Breast epithelium (tissue), 4 donors: ENCODE measurements at regions not wholly inside any gene's neighbourhood (a gene's known extent, or its start where the extent isn't known, plus 50 kb on each side); places are given as distances from the start of the nearest gene placed in this dataset.

ENCODE experiments used
- DNase-seq, 2 donors: peaks; one replicate each; pipeline ENCODE4 v3.0.0-alpha.2; 2019; ENCODE audit warnings: low spot score in 2 of 2
- H3K27ac ChIP-seq, 2 donors: fragments of 200-600 bp; sonication (generic) in 1 of 2; one replicate each; pipeline ENCODE4 v1.5.1; 2016 to 2019; ENCODE audit warnings: mild to moderate bottlenecking in 1 of 2
- H3K27me3 ChIP-seq, 2 donors: fragments of 200-600 bp; sonication (generic) in 1 of 2; one replicate each; pipeline versions ENCODE4 v1.5.1 to v1.6.0; 2017 to 2019; ENCODE audit warnings: control low read depth in 1 of 2, mild to moderate bottlenecking in 1 of 2
- H3K36me3 ChIP-seq: fragments of 200-600 bp; one replicate; pipeline ENCODE4 v1.5.1; 2019
- H3K4me1 ChIP-seq, 2 donors: fragments of 200-600 bp; sonication (generic); one replicate each; pipeline ENCODE4 v1.5.1; 2016 to 2019; ENCODE audit warnings: control low read depth in 1 of 2
- H3K4me3 ChIP-seq, 3 donors: fragments of 200-600 bp; sonication (generic); 1 replicate in 2 of 3; 2 replicates in 1 of 3; pipeline ENCODE4 v1.5.1; 2016 to 2019; ENCODE audit warnings: mild to moderate bottlenecking in 3 of 3, moderate library complexity in 2 of 3
- H3K9me3 ChIP-seq, 2 donors: fragments of 200-600 bp; sonication (generic) in 1 of 2; one replicate each; pipeline ENCODE4 v1.5.1; 2016 to 2019; ENCODE audit warnings: control low read depth in 1 of 2
- CTCF ChIP-seq, 3 donors: fragments of 450-650 bp; IDR thresholded peaks; one replicate each; pipeline ENCODE4 v1.5.1; 2016 to 2017; ENCODE audit warnings: antibody characterized with exemption in 3 of 3, mild to moderate bottlenecking in 3 of 3, moderate library complexity in 3 of 3
- POLR2A ChIP-seq: fragments of 450-650 bp; IDR thresholded peaks from one replicate; pipeline ENCODE4 v1.6.1; 2016; ENCODE audit warnings: antibody characterized with exemption, mild to moderate bottlenecking, moderate library complexity
- POLR2AphosphoS5 ChIP-seq, 3 donors: sonication (generic); formaldehyde crosslinking; IDR thresholded peaks; one replicate each; pipeline ENCODE4 v1.6.1; 2017; ENCODE audit warnings: antibody characterized with exemption in 3 of 3
- intact Hi-C: fragments of 100-400 bp; cut with DNase I; formaldehyde crosslinking; loops from one replicate; pipeline ENCODE4 v1.15.1; 2023; ENCODE audit warnings: low total_unique reads

- TF ChIP-seq CTCF (IDR thresholded peaks at IDR 0.05) (no peak), POLR2A (no peak), POLR2AphosphoS5 (IDR thresholded peaks at IDR 0.05) (no peak)
- H3K27ac ChIP-seq, result no peak overlapping the region
- H3K36me3 ChIP-seq, result no peaks in the 10 kb centered on the region
- no peaks in the 10 kb centered on the region for H3K27me3 ChIP-seq
- intact Hi-C loops, result no loop called here
- H3K9me3 ChIP-seq, result no peaks in the 10 kb centered on the region
- DNase-seq, result no peak
- no peak overlapping the region for H3K4me3 ChIP-seq
- H3K4me1 ChIP-seq, result no peaks in the 10 kb centered on the region
Observed at GRCh38 chr1:198399452-198399851, 141.0 kb downstream of the ATP6V1G3 start.

DNA sequence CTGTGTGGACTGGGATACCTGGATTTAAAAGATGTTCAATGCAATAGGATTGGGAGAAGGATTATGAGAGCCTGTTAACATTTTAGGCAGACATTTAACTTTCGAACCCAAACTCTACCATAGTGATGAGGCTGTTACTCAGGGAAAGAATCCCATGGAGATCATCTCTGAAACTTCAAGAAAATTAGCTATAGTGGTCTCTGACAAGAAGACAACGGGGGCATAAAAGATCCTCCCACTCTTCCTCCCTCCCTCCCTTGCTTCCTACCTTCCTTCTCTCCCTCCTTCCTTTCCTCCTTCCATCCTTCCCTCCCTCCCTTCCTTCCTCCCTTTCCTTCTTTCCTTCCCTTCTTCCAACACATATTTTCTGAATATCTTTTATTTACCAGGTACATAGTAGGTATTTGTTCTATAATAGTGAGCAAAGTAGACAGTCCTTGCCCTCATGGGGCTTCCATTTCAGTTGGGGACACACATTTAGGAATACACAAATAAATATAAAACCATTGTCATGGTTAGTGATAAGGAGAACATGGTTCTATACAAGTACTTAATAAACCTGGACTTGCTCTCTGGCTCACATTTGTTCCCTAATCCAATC, 143.2 kb downstream of the ATP6V1G3 start:
- TF ChIP-seq POLR2AphosphoS5 (IDR thresholded peaks at IDR 0.05), result no peak
- TF ChIP-seq CTCF (IDR thresholded peaks at IDR 0.05), result no peak
- no peak for TF ChIP-seq POLR2A
- intact Hi-C loops, result no loop called here
- Histone ChIP-seq H3K9me3 (no peaks in the 10 kb centered on the region), H3K4me3 (no peak overlapping the region), H3K4me1 (no peaks in the 10 kb centered on the region), H3K27me3 (no peaks in the 10 kb centered on the region), H3K36me3 (no peaks in the 10 kb centered on the region), H3K27ac (no peak overlapping the region)
- DNase-seq, result no peak

GRCh38 chr1:198391393-198392020, 149.0 kb downstream of the ATP6V1G3 start:
- H3K9me3 ChIP-seq, result no peaks in the 10 kb centered on the region
- H3K27me3 ChIP-seq, result no peaks in the 10 kb centered on the region
- H3K36me3 ChIP-seq, result no peaks in the 10 kb centered on the region
- H3K27ac ChIP-seq, result no peak overlapping the region
- H3K4me1 ChIP-seq, result no peaks in the 10 kb centered on the region
- TF ChIP-seq CTCF (IDR thresholded peaks at IDR 0.05), result no peak
- no peak for TF ChIP-seq POLR2AphosphoS5 (IDR thresholded peaks at IDR 0.05)
- TF ChIP-seq POLR2A, result no peak
- intact Hi-C loops, result no loop called here
- H3K4me3 ChIP-seq, result no peak overlapping the region
- DNase-seq, result no peak

- no peaks in the 10 kb centered on the region for H3K4me1 ChIP-seq
- no peak overlapping the region for H3K4me3 ChIP-seq
- H3K27ac ChIP-seq, result no peak overlapping the region
- intact Hi-C loops, result no loop called here
- no peak for DNase-seq
- H3K27me3 ChIP-seq, result no peaks in the 10 kb centered on the region
- H3K36me3 ChIP-seq, result no peaks in the 10 kb centered on the region
- TF ChIP-seq POLR2AphosphoS5 (IDR thresholded peaks at IDR 0.05) (no peak), POLR2A (no peak), CTCF (IDR thresholded peaks at IDR 0.05) (no peak)
- H3K9me3 ChIP-seq, result no peaks in the 10 kb centered on the region
Observed at GRCh38 chr1:198387587-198387986, 152.9 kb downstream of the ATP6V1G3 start.

- H3K27ac ChIP-seq, result no peak overlapping the region
- no peak overlapping the region for H3K4me3 ChIP-seq
- no peaks in the 10 kb centered on the region for H3K36me3 ChIP-seq
- no peak for TF ChIP-seq CTCF (IDR thresholded peaks at IDR 0.05)
- no peak for TF ChIP-seq POLR2A
- no peaks in the 10 kb centered on the region for H3K4me1 ChIP-seq
- H3K27me3 ChIP-seq, result no peaks in the 10 kb centered on the region
- no peak for DNase-seq
- intact Hi-C loops, result no loop called here
- no peaks in the 10 kb centered on the region for H3K9me3 ChIP-seq
Observed at GRCh38 chr1:198380275-198380674, 160.2 kb downstream of the ATP6V1G3 start.
